ENCODE measurements at regions not wholly inside any gene's neighbourhood (a gene's known extent, or its start where the extent isn't known, plus 50 kb on each side); places are given as distances from the start of the nearest gene placed in this dataset.

DNA sequence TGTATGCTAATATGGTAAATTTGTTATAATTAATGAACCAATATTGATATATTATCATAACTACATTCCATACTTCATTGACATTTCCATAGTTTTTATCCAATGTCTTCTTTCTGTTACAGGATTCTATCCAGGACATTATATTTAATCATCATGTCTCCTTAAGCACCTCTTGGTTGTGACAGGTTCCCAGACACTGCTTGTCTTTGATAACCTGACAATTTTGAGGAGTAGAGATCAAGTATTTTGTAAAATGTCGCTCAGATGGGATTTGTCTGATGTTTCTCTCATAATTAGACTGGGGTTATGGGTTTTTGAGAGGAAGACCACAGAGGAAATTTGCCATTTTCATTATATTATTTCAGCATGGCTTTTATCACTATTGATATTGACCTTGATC is 317.4 kb downstream of the PLOD2 start:
- no peaks in the 10 kb centered on the region for H3K36me3 ChIP-seq (ENCODE audit: insufficient read depth, insufficient read length, low read length)
- no peak for DNase-seq (ENCODE audit: low read depth, low spot score)
- H3K4me3 ChIP-seq (ENCODE audit: insufficient read length, low read depth): no peak overlapping the region
- no peaks in the 10 kb centered on the region for H3K27me3 ChIP-seq (ENCODE audit: insufficient read depth, insufficient read length)
- no peaks in the 10 kb centered on the region; the same call in 1 of the 2 replicates for H3K9me3 ChIP-seq (ENCODE audit: insufficient read depth, low read length)
- no peaks in the 10 kb centered on the region for H3K4me1 ChIP-seq (ENCODE audit: insufficient read depth, insufficient read length)
- no peak overlapping the region for H3K9ac ChIP-seq (ENCODE audit: insufficient read length, low read depth)
- TF ChIP-seq SUZ12 (IDR thresholded peaks at IDR 0.05; ENCODE audit: extremely low read depth, insufficient read depth, insufficient read length) (no peak), ZNF274 (IDR thresholded peaks at IDR 0.05; ENCODE audit: low read depth, low read length) (no peak), YY1 (IDR thresholded peaks at IDR 0.05; ENCODE audit: insufficient read depth, insufficient read length) (no peak)

GRCh38 chr3:145849115-145849514 is 311.9 kb downstream of the PLOD2 start:
- no peak overlapping the region for H3K4me3 ChIP-seq (ENCODE audit: insufficient read length, low read depth)
- no peak for TF ChIP-seq SUZ12 (IDR thresholded peaks at IDR 0.05; ENCODE audit: extremely low read depth, insufficient read depth, insufficient read length)
- TF ChIP-seq YY1 (IDR thresholded peaks at IDR 0.05; ENCODE audit: insufficient read depth, insufficient read length): no peak
- TF ChIP-seq ZNF274 (IDR thresholded peaks at IDR 0.05; ENCODE audit: low read depth, low read length): no peak
- no peak for DNase-seq (ENCODE audit: low read depth, low spot score)

GRCh38 chr3:145854499-145854898 is 306.5 kb downstream of the PLOD2 start:
- H3K36me3 ChIP-seq (ENCODE audit: insufficient read depth, insufficient read length, low read length): no peaks in the 10 kb centered on the region
- no peaks in the 10 kb centered on the region for H3K27me3 ChIP-seq (ENCODE audit: insufficient read depth, insufficient read length)
- H3K4me3 ChIP-seq (ENCODE audit: insufficient read length, low read depth): no peak overlapping the region
- DNase-seq (ENCODE audit: low read depth, low spot score): no peak
- H3K9ac ChIP-seq (ENCODE audit: insufficient read length, low read depth): no peak overlapping the region
- TF ChIP-seq SUZ12 (IDR thresholded peaks at IDR 0.05; ENCODE audit: extremely low read depth, insufficient read depth, insufficient read length) (no peak), YY1 (IDR thresholded peaks at IDR 0.05; ENCODE audit: insufficient read depth, insufficient read length) (no peak), ZNF274 (IDR thresholded peaks at IDR 0.05; ENCODE audit: low read depth, low read length) (no peak)
- H3K9me3 ChIP-seq (ENCODE audit: insufficient read depth, low read length): no peaks in the 10 kb centered on the region
- no peaks in the 10 kb centered on the region for H3K4me1 ChIP-seq (ENCODE audit: insufficient read depth, insufficient read length)

More at GRCh38 chr3:145849115-145849514, 311.9 kb downstream of the PLOD2 start:
- Histone ChIP-seq H3K9me3 (ENCODE audit: insufficient read depth, low read length) (no peaks in the 10 kb centered on the region), H3K36me3 (ENCODE audit: insufficient read depth, insufficient read length, low read length) (no peaks in the 10 kb centered on the region), H3K9ac (ENCODE audit: insufficient read length, low read depth) (no peak overlapping the region), H3K27me3 (ENCODE audit: insufficient read depth, insufficient read length) (no peaks in the 10 kb centered on the region), H3K4me1 (ENCODE audit: insufficient read depth, insufficient read length) (no peaks in the 10 kb centered on the region)

DNA sequence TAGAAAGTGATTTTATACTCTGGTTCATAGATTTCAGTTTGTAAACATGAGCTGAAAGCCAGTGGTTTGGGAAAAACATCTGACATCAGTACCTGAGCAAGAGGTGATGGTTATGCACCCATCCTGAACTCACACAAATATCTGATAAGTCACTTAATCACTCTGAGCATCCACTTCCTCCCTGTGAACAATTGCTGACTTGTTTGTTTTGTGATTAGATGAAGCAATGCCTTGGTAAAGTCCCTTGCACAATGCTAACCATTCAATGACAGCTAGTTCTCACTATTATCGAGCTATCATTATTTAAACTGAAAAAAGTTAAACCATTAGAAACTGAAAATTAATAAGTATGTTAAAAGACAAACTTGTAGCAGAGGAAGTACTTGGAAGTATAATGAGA is 303.0 kb downstream of the PLOD2 start:
- Histone ChIP-seq H3K9me3 (ENCODE audit: insufficient read depth, low read length) (no peaks in the 10 kb centered on the region), H3K4me1 (ENCODE audit: insufficient read depth, insufficient read length) (no peaks in the 10 kb centered on the region), H3K27me3 (ENCODE audit: insufficient read depth, insufficient read length) (no peaks in the 10 kb centered on the region), H3K9ac (ENCODE audit: insufficient read length, low read depth) (no peak overlapping the region), H3K4me3 (ENCODE audit: insufficient read length, low read depth) (no peak overlapping the region), H3K36me3 (ENCODE audit: insufficient read depth, insufficient read length, low read length) (no peaks in the 10 kb centered on the region)
- no peak for DNase-seq (ENCODE audit: low read depth, low spot score)
- TF ChIP-seq ZNF274 (IDR thresholded peaks at IDR 0.05; ENCODE audit: low read depth, low read length) (no peak), SUZ12 (IDR thresholded peaks at IDR 0.05; ENCODE audit: extremely low read depth, insufficient read depth, insufficient read length) (no peak), YY1 (IDR thresholded peaks at IDR 0.05; ENCODE audit: insufficient read depth, insufficient read length) (no peak)

DNA sequence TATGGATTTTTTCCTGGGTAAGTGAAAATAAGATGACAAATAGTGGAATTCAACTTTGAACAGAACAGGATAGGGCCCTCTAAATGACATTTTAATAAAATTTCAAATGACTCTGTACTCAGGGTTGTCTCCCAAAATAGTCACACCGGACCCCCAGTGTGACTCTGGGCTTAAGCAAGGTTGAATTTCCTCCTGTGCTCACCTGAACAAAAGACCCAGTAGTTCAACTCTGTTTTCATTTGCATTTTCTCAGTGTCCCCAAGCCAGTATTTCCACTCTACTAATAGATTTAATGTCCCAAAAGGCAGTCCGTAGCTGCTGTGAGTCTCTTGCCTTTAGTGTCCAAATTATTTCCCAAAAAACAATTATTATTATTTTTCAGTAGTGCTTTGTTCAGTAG is 296.6 kb downstream of the PLOD2 start:
- Histone ChIP-seq H3K4me3 (ENCODE audit: insufficient read length, low read depth) (no peak overlapping the region), H3K36me3 (ENCODE audit: insufficient read depth, insufficient read length, low read length) (no peaks in the 10 kb centered on the region), H3K9ac (ENCODE audit: insufficient read length, low read depth) (no peak overlapping the region), H3K9me3 (ENCODE audit: insufficient read depth, low read length) (no peaks in the 10 kb centered on the region), H3K27me3 (ENCODE audit: insufficient read depth, insufficient read length) (no peaks in the 10 kb centered on the region), H3K4me1 (ENCODE audit: insufficient read depth, insufficient read length) (no peaks in the 10 kb centered on the region)
- no peak for TF ChIP-seq YY1 (IDR thresholded peaks at IDR 0.05; ENCODE audit: insufficient read depth, insufficient read length)
- TF ChIP-seq ZNF274 (IDR thresholded peaks at IDR 0.05; ENCODE audit: low read depth, low read length): no peak
- no peak for TF ChIP-seq SUZ12 (IDR thresholded peaks at IDR 0.05; ENCODE audit: extremely low read depth, insufficient read depth, insufficient read length)
- no peak for DNase-seq (ENCODE audit: low read depth, low spot score)

DNA sequence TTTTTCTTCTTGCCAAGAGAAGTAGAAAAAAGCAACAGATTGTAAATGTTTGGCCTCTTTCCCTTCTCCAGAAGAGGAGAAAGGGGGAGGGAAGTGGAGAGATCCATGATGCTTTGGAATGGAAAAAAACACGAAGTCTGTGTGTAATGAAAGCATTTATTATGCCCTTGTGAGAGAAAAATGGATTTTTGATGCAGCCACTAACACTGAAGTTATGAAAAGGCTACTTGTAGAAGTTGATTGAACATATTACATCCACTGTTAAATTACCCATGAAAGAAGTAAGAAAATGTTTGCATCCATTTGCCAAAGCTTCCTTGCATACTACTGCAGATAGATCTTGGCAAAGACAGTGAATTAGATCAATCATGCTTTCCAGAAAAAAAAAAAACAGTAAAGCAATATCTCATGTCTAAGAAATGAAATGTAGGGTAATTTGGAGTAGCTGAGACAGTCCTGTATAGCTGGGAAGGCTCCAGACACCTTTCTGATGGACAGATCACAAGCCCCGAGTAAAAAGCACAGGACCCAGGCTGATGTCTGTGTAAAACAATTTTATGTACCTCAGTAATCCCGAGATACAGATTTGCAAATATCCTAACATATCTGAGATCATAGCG is 295.5 kb downstream of the PLOD2 start:
- no peaks in the 10 kb centered on the region for H3K4me1 ChIP-seq (ENCODE audit: insufficient read depth, insufficient read length)
- no peak overlapping the region for H3K9ac ChIP-seq (ENCODE audit: insufficient read length, low read depth)
- DNase-seq (ENCODE audit: low read depth, low spot score): no peak
- no peak overlapping the region for H3K4me3 ChIP-seq (ENCODE audit: insufficient read length, low read depth)
- no peaks in the 10 kb centered on the region for H3K27me3 ChIP-seq (ENCODE audit: insufficient read depth, insufficient read length)
- no peaks in the 10 kb centered on the region for H3K9me3 ChIP-seq (ENCODE audit: insufficient read depth, low read length)
- no peaks in the 10 kb centered on the region for H3K36me3 ChIP-seq (ENCODE audit: insufficient read depth, insufficient read length, low read length)
- no peak for TF ChIP-seq SUZ12 (IDR thresholded peaks at IDR 0.05; ENCODE audit: extremely low read depth, insufficient read depth, insufficient read length)
- TF ChIP-seq YY1 (IDR thresholded peaks at IDR 0.05; ENCODE audit: insufficient read depth, insufficient read length): no peak
- no peak for TF ChIP-seq ZNF274 (IDR thresholded peaks at IDR 0.05; ENCODE audit: low read depth, low read length)

- TF ChIP-seq YY1 (IDR thresholded peaks at IDR 0.05; ENCODE audit: insufficient read depth, insufficient read length): no peak
- TF ChIP-seq SUZ12 (IDR thresholded peaks at IDR 0.05; ENCODE audit: extremely low read depth, insufficient read depth, insufficient read length): no peak
- no peak for TF ChIP-seq ZNF274 (IDR thresholded peaks at IDR 0.05; ENCODE audit: low read depth, low read length)
- Histone ChIP-seq H3K36me3 (ENCODE audit: insufficient read depth, insufficient read length, low read length) (no peaks in the 10 kb centered on the region), H3K4me1 (ENCODE audit: insufficient read depth, insufficient read length) (no peaks in the 10 kb centered on the region), H3K9ac (ENCODE audit: insufficient read length, low read depth) (no peak overlapping the region), H3K27me3 (ENCODE audit: insufficient read depth, insufficient read length) (no peaks in the 10 kb centered on the region), H3K4me3 (ENCODE audit: insufficient read length, low read depth) (no peak overlapping the region), H3K9me3 (ENCODE audit: insufficient read depth, low read length) (no peaks in the 10 kb centered on the region)
- DNase-seq (ENCODE audit: low read depth, low spot score): no peak
Observed at GRCh38 chr3:145869958-145870357, 291.0 kb downstream of the PLOD2 start.

Data from NT2/D1 (cell line).